DND-41 (cell line): ENCODE measurements at regions not wholly inside any gene's neighbourhood (a gene's known extent, or its start where the extent isn't known, plus 50 kb on each side); places are given as distances from the start of the nearest gene placed in this dataset.

ENCODE experiments used
- ATAC-seq: fragments of 200-7000 bp; cut with Tn5 transposase; 3 replicates; pipeline ENCODE4 v1.9.1; 2021; ENCODE audit warnings: low read depth; ENCODE audit not compliant: insufficient read depth
- DNase-seq: peaks from one replicate; pipeline ENCODE4 v3.0.0-alpha.2; 2020
- H2AFZ ChIP-seq: 2 replicates; pipeline ENCODE4 v1.6.0; 2012; ENCODE audit warnings: low read depth, low read length
- H3K27ac ChIP-seq: 2 replicates; pipeline ENCODE4 v1.5.1; 2012; ENCODE audit warnings: low read length, inconsistent platforms
- H3K27me3 ChIP-seq: fragments of 200-600 bp; sonication (generic); 2 replicates; pipeline ENCODE4 v1.6.0; 2012; ENCODE audit warnings: low read length, mild to moderate bottlenecking, inconsistent platforms; ENCODE audit not compliant: insufficient read depth, poor library complexity
- H3K36me3 ChIP-seq: 2 replicates; pipeline ENCODE4 v1.5.1; 2012; ENCODE audit warnings: low read length, inconsistent platforms; ENCODE audit not compliant: insufficient read depth
- H3K4me1 ChIP-seq: 2 replicates; pipeline ENCODE4 v1.5.1; 2012; ENCODE audit warnings: mild to moderate bottlenecking, low read length; ENCODE audit not compliant: insufficient read depth
- H3K4me2 ChIP-seq: 2 replicates; pipeline ENCODE4 v1.6.0; 2012; ENCODE audit warnings: mild to moderate bottlenecking, moderate library complexity, low read length, inconsistent platforms; ENCODE audit not compliant: insufficient read depth
- H3K4me3 ChIP-seq, 2 experiments: fragments of 200-600 bp in 1 of 2; shearing (Covaris generic) in 1 of 2; 2 replicates each; pipeline ENCODE4 v1.5.1; 2012 to 2016; ENCODE audit warnings: inconsistent platforms in 2 of 2, low read length in 2 of 2, mild to moderate bottlenecking in 2 of 2, low read depth in 1 of 2, moderate library complexity in 1 of 2
- H3K79me2 ChIP-seq: 2 replicates; pipeline ENCODE4 v1.6.0; 2012; ENCODE audit warnings: low read length, inconsistent platforms; ENCODE audit not compliant: insufficient read depth
- H3K9ac ChIP-seq: 2 replicates; pipeline ENCODE4 v1.6.0; 2012; ENCODE audit warnings: low read depth, mild to moderate bottlenecking, inconsistent platforms, low read length, moderate library complexity
- H3K9me3 ChIP-seq: 2 replicates; pipeline ENCODE4 v1.5.1; 2012; ENCODE audit warnings: low read length, moderate library complexity, mild to moderate bottlenecking, inconsistent platforms; ENCODE audit not compliant: insufficient read depth, severe bottlenecking
- H4K20me1 ChIP-seq: 2 replicates; pipeline ENCODE4 v1.6.0; 2012; ENCODE audit warnings: low read length; ENCODE audit not compliant: insufficient read depth
- CTCF ChIP-seq: IDR thresholded peaks from 2 replicates; pipeline ENCODE4 v1.5.1; 2012; ENCODE audit warnings: borderline replicate concordance, low read length, moderate library complexity, mild to moderate bottlenecking; ENCODE audit not compliant: poor library complexity, severe bottlenecking; ENCODE audit errors: extremely low read depth
- EZH2 ChIP-seq: IDR thresholded peaks from 3 replicates; pipeline ENCODE4 v1.6.1; 2012; ENCODE audit warnings: borderline replicate concordance, low read depth, mild to moderate bottlenecking, moderate library complexity, low read length, inconsistent platforms; ENCODE audit not compliant: severe bottlenecking

- ATAC-seq (no peak), DNase-seq (no peak)
- Histone ChIP-seq H3K27me3 (no peaks in the 10 kb centered on the region), H2AFZ (no peak overlapping the region), H3K27ac (no peak overlapping the region), H3K4me2 (no peak overlapping the region), H3K4me1 (no peaks in the 10 kb centered on the region), H4K20me1 (no peaks in the 10 kb centered on the region), H3K36me3 (no peaks in the 10 kb centered on the region), H3K4me3 (no peak overlapping the region), H3K9me3 (no peaks in the 10 kb centered on the region), H3K9ac (no peak overlapping the region), H3K79me2 (no peaks in the 10 kb centered on the region)
- TF ChIP-seq CTCF (no peak), EZH2 (no peak)
Observed at GRCh38 chr6:104559435-104560202, 300.1 kb downstream of the HACE1 start.

DNA sequence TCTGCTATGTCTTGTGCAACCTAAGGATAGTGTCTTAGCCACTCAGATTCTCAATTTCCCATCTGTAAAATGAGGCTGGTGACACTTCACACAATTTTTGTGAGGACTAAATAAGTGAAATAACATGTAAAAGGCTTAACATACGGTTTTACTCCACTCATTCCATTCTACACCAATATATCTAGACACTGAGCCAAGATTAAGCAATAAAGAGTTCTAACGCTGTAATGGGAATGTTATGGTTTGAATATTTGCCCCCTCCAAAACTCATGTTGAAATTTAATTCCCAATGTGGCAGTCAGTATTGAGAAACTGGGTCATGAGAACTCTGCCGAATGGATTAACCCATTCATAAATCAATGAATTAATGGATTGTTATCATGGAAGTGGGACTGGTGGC lies 301.0 kb downstream of the HACE1 start:
- ATAC-seq = no peak
- Histone ChIP-seq H3K4me1 (no peaks in the 10 kb centered on the region), H3K9me3 (no peaks in the 10 kb centered on the region), H2AFZ (no peak overlapping the region), H3K9ac (no peak overlapping the region), H3K4me3 (no peak overlapping the region), H3K27ac (no peak overlapping the region), H3K4me2 (no peak overlapping the region), H3K36me3 (no peaks in the 10 kb centered on the region), H3K79me2 (no peaks in the 10 kb centered on the region), H4K20me1 (no peaks in the 10 kb centered on the region), H3K27me3 (no peaks in the 10 kb centered on the region)
- no peak for TF ChIP-seq EZH2
- no peak for TF ChIP-seq CTCF
- DNase-seq = no peak

- ATAC-seq (no peak), DNase-seq (no peak)
- H3K4me1 ChIP-seq = no peaks in the 10 kb centered on the region
- no peak overlapping the region for H2AFZ ChIP-seq
- no peak overlapping the region for H3K4me2 ChIP-seq
- H3K9me3 ChIP-seq = no peaks in the 10 kb centered on the region
- TF ChIP-seq CTCF (no peak), EZH2 (no peak)
- no peak overlapping the region for H3K4me3 ChIP-seq
- H3K27ac ChIP-seq = no peak overlapping the region
- no peaks in the 10 kb centered on the region for H3K36me3 ChIP-seq
- H3K9ac ChIP-seq = no peak overlapping the region
- no peaks in the 10 kb centered on the region for H3K27me3 ChIP-seq
- no peaks in the 10 kb centered on the region for H4K20me1 ChIP-seq
- H3K79me2 ChIP-seq = no peaks in the 10 kb centered on the region
Observed at GRCh38 chr6:104548297-104548696, 311.4 kb downstream of the HACE1 start.

- Histone ChIP-seq H3K4me2 (no peak overlapping the region), H3K36me3 (no peaks in the 10 kb centered on the region), H4K20me1 (no peaks in the 10 kb centered on the region), H3K9me3 (no peaks in the 10 kb centered on the region), H3K4me3 (no peak overlapping the region), H3K27ac (no peak overlapping the region), H3K27me3 (no peaks in the 10 kb centered on the region), H3K4me1 (no peaks in the 10 kb centered on the region), H3K79me2 (no peaks in the 10 kb centered on the region), H2AFZ (no peak overlapping the region), H3K9ac (no peak overlapping the region)
- no peak for ATAC-seq
- no peak for DNase-seq
- TF ChIP-seq EZH2 (no peak), CTCF (no peak)
Observed at GRCh38 chr6:104541411-104541810, 318.3 kb downstream of the HACE1 start.
